ENCODE measurements at regions not wholly inside any gene's neighbourhood (a gene's known extent, or its start where the extent isn't known, plus 50 kb on each side); places are given as distances from the start of the nearest gene placed in this dataset.

DNA sequence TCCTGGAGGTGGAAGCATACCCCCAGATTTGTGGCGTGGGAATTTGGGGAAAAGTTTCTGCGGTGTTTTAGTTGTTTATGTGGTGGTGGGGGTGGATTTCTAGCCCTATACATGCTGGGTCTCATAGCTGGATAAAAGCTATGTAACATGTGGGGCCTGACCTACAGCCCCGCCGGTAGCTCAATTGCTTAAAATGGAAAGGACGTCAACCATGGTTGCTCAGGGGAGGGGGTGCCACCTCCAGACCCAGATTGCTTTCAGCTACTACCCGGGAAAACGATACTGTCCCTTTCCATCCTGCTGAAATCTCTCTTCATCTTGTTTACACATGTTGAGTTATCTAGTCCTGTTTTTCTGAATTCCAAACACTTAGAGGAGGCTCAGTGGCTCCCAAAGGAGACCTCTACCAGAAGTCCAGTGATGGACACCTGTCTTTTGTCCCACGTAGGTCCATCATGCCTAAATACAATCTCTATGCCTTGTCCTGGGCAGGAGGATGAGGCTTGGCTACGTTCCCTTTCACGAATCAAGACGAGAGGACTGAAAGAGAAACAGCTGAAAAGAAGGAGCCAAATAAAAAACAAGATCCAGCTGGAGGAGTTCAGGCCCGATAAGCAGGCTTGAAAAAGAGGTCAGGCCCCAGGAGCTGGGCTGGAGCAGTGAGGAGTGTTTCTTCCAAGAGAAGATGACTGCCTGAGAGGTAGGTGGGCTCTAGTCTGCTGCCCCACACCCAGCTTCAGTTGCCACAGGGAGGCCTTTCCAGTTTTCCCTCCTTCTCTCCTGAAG is 72.1 kb upstream of the TPRG1 start:
- no peak overlapping the region for H3K4me3 Mint-ChIP-seq

DNA sequence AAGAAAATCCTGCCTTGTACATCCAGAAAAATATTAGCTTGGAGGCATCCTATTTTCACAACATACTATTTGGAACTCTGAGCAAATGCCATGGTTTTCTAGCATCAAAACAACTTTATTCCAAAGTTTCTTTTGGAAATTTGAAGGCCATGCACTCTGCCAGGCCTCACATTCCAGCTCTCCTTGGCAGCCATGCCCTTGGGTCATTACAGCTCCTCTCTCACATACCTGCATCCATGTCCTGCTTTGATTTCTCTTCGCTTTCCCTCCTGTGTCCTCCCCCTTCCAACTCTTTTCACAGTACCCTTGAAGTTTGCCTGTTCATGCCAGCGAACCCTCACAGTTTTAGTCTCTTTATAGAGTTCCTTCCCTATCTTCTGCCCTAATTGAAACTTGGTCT is 70.9 kb upstream of the TPRG1 start:
- H3K9me3 Mint-ChIP-seq, result no peaks in the 10 kb centered on the region
- H3K4me1 Mint-ChIP-seq (ENCODE audit: low read depth), result no peaks in the 10 kb centered on the region
- no peak overlapping the region for H3K4me3 Mint-ChIP-seq
- no peaks in the 10 kb centered on the region for H3K36me3 Mint-ChIP-seq (ENCODE audit: insufficient read depth)
- DNase-seq, result no peak
- ATAC-seq, result no peak
- H3K27me3 Mint-ChIP-seq (ENCODE audit: low read depth), result no peaks in the 10 kb centered on the region

More for the DNA sequence above, 72.1 kb upstream of the TPRG1 start:
- ATAC-seq, result no peak
- no peaks in the 10 kb centered on the region for H3K27me3 Mint-ChIP-seq (ENCODE audit: low read depth)
- H3K9me3 Mint-ChIP-seq, result no peaks in the 10 kb centered on the region
- no peak for DNase-seq
- H3K36me3 Mint-ChIP-seq (ENCODE audit: insufficient read depth), result no peaks in the 10 kb centered on the region
- no peaks in the 10 kb centered on the region for H3K4me1 Mint-ChIP-seq (ENCODE audit: low read depth)

DNA sequence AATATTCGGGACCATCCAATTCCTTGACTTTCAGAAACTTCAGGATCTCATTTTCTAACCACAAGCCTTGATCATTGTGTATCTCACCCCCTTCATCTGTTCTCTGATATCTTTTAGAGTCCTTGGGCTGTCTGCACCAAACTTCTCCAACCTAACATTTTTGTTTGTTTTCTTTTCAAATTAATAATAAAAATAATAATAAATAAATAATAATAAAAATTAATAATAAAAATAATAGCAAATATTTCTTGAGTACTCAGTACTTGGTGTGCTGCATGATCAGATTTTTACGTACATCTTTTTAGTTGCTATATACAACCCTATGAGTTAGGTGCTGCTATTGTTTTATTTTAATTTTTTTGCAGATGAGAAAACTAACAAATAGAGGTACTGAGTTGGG is 70.2 kb upstream of the TPRG1 start:
- no peak overlapping the region for H3K4me3 Mint-ChIP-seq
- no peak for ATAC-seq
- no peaks in the 10 kb centered on the region for H3K36me3 Mint-ChIP-seq (ENCODE audit: insufficient read depth)

DNA sequence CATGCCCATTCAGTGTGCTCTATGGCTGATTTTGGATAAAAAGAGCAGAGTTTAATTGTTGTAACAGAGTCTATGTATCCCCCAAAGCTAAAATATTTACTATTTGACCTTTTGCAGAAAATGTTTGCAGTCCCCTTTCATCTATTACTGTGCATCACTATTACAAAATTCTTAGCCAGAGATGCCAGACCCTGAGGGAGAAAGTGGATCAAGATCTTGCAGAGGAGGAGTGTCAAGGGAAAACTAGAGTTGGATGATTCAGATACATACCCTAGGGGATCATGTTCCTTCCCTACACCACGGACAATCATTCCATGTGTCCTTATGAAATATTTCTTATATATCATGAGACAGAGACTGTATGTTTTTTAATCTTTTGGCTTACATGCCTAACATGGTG is 68.6 kb upstream of the TPRG1 start:
- Mint-ChIP-seq H3K27me3 (ENCODE audit: low read depth) (no peaks in the 10 kb centered on the region), H3K36me3 (ENCODE audit: insufficient read depth) (no peaks in the 10 kb centered on the region), H3K4me3 (no peak overlapping the region)

More for the DNA sequence above, 70.2 kb upstream of the TPRG1 start:
- no peak for DNase-seq
- Mint-ChIP-seq H3K9me3 (no peaks in the 10 kb centered on the region), H3K4me1 (ENCODE audit: low read depth) (no peaks in the 10 kb centered on the region), H3K27me3 (ENCODE audit: low read depth) (no peaks in the 10 kb centered on the region)

DNA sequence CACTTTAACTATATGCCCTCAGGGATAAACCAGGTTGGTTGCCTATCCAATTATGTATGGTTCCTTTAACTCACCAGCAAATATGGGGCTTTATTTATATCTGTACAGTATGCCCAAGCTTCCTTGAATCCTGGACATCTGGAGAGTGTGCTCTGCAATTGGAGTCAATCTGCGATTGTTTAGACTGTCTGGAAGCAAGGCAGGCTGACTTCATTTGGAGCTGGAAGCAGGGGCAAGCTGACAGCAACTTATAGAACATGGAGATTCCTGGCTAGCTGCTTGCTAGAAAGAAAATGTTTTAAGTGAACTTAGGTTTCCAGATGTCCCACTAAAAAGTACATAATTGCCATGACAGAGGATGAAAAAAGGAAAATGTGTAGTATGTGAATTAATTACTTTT is 63.7 kb upstream of the TPRG1 start:
- DNase-seq, result no peak
- no peak for ATAC-seq
- no peaks in the 10 kb centered on the region for H3K36me3 Mint-ChIP-seq (ENCODE audit: insufficient read depth)
- H3K9me3 Mint-ChIP-seq, result no peaks in the 10 kb centered on the region
- no peaks in the 10 kb centered on the region for H3K4me1 Mint-ChIP-seq (ENCODE audit: low read depth)
- peaks cover 3% of the 10 kb centered on the region for H3K27me3 Mint-ChIP-seq (ENCODE audit: low read depth)
- H3K4me3 Mint-ChIP-seq, result no peak overlapping the region

More for the DNA sequence above, 68.6 kb upstream of the TPRG1 start:
- Mint-ChIP-seq H3K4me1 (ENCODE audit: low read depth) (no peaks in the 10 kb centered on the region), H3K9me3 (no peaks in the 10 kb centered on the region)
- ATAC-seq (no peak), DNase-seq (no peak)

DNA sequence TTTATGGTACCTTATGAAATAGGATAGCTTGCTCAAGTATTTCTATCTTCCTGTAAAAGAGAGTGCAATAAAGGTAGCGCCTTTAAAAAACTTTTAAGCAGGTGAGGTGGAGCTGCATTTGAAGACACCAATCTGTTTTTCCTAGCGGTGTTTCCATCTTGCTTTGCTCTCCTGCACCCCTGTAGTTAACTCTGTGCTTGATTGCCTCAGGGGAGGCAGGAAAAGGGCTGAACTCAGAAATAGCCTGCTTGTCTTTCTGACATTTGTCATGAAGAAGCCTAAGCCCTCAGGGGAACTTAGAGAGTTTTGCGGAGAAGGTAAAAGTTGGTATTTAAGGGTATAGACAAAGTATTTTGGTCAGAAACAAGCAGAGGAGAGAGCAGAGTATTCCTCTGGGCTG is 63.0 kb upstream of the TPRG1 start:
- Mint-ChIP-seq H3K9me3 (no peaks in the 10 kb centered on the region), H3K4me3 (no peak overlapping the region), H3K27me3 (ENCODE audit: low read depth) (peaks cover 3% of the 10 kb centered on the region), H3K4me1 (ENCODE audit: low read depth) (no peaks in the 10 kb centered on the region), H3K36me3 (ENCODE audit: insufficient read depth) (no peaks in the 10 kb centered on the region)
- no peak for DNase-seq
- ATAC-seq, result no peak

DNA sequence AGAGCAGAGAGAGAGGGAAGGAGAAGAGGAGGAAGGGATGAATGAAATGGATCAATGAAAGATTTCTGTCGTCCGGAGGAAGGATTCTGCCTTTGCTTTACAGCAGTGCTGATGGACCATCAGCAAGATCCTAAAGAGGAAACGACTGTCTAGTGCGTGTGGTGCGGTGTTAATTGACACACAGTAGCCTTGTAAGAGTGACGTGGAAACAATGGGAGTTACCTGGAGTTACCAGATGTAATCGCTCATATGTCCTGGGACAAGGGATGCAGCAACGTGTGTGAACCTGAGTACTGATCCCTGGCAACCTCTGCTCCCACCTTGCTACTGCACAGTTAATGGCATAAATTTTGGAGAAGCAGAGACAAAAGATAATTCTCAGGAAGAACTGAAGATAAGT is 62.6 kb upstream of the TPRG1 start:
- no peaks in the 10 kb centered on the region for H3K4me1 Mint-ChIP-seq (ENCODE audit: low read depth)
- ATAC-seq (no peak), DNase-seq (no peak)
- no peaks in the 10 kb centered on the region for H3K36me3 Mint-ChIP-seq (ENCODE audit: insufficient read depth)
- no peak overlapping the region for H3K4me3 Mint-ChIP-seq
- H3K27me3 Mint-ChIP-seq (ENCODE audit: low read depth), result peaks cover 3% of the 10 kb centered on the region
- no peaks in the 10 kb centered on the region for H3K9me3 Mint-ChIP-seq

DNA sequence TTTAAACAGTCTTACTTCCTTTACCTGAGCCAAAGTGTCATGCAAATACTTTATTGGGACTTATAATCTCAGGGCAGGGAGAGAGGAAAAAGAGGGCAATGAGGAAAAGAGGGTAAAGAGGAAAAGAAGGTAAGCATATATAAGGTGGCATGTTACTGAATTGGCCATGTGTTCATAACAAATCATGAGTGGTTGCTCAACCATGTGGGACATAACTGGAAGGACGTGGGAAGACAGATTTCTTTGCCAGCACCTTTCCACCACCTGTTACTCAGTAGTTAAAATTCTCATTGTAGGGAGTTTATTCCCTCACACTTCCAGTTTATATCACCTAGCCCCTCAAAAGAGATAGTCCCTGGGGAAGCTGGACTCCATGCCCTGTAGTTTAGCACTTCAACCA is 54.7 kb upstream of the TPRG1 start:
- peaks cover 3% of the 10 kb centered on the region for H3K27me3 Mint-ChIP-seq (ENCODE audit: low read depth)
- H3K9me3 Mint-ChIP-seq, result peaks cover 10% of the 10 kb centered on the region
- no peak overlapping the region for H3K4me3 Mint-ChIP-seq
- no peaks in the 10 kb centered on the region for H3K36me3 Mint-ChIP-seq (ENCODE audit: insufficient read depth)
- no peak for DNase-seq
- ATAC-seq, result no peak
- H3K4me1 Mint-ChIP-seq (ENCODE audit: low read depth), result peaks cover 11% of the 10 kb centered on the region

DNA sequence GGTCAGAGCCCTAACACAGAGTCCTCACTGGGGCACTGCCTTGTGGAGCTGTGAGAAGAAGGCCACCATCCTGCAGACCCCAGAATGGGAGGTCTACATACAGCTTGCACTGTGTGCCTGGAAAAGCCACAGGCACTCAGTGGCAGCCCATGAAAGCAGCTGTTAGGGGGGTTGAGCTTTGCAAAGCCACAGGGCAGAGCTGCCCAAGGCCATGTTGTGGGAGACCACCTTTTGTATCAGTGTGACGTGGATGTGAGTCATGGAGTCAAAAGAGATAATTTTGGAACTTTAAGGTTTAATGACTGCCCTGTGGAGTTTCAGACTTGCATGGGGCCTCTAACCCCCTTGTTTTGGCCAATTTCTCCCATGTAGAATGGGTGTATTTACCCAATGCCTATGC is 52.9 kb upstream of the TPRG1 start:
- peaks cover 15% of the 10 kb centered on the region for H3K4me1 Mint-ChIP-seq (ENCODE audit: low read depth)
- DNase-seq, result no peak
- no peaks in the 10 kb centered on the region for H3K27me3 Mint-ChIP-seq (ENCODE audit: low read depth)
- H3K4me3 Mint-ChIP-seq, result no peak overlapping the region
- H3K9me3 Mint-ChIP-seq, result peaks cover 10% of the 10 kb centered on the region
- no peak for ATAC-seq
- H3K36me3 Mint-ChIP-seq (ENCODE audit: insufficient read depth), result no peaks in the 10 kb centered on the region

DNA sequence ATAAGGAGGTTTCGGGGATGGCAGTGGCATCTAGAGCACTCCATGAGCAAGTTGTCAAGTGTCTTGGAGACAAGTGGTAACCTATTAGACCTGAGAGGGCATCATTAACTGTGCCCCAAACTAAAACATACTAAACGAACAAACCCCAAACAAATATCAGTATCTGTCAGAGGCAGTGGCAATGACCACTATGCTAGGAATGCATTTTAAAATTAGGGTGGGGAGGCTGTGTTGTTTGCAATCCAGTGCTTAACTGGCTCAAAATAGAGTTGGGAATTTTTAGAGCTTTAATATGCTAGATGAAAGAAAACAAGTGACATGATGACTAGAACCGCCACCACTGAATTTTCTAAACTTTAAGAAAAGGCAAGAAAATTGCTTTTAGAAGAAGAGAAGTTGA is 51.8 kb upstream of the TPRG1 start:
- Mint-ChIP-seq H3K27me3 (ENCODE audit: low read depth) (no peaks in the 10 kb centered on the region), H3K36me3 (ENCODE audit: insufficient read depth) (no peaks in the 10 kb centered on the region), H3K9me3 (peaks cover 10% of the 10 kb centered on the region), H3K4me1 (ENCODE audit: low read depth) (peaks cover 18% of the 10 kb centered on the region), H3K4me3 (no peak overlapping the region)
- DNase-seq (no peak), ATAC-seq (no peak)

DNA sequence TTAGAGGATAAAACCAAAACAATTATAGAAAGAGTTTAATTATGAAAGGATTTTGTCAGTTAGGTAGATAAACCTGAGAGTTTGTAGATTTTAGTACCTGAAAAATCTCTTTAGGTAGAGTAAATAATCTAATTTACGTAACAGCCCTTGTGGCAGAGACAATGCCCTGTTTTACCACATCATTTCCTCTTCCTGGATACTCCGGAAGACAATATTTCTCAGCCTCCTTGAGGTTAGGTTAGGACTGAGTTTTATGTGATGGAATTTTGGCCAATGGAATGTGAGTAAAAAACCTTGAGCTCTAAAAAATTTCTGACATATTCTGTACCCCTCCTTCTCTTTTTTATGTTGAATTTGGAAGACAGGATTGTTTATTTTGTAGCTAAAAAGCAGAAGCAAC is 50.7 kb upstream of the TPRG1 start:
- ATAC-seq (no peak), DNase-seq (no peak)
- Mint-ChIP-seq H3K4me1 (ENCODE audit: low read depth) (peaks cover 22% of the 10 kb centered on the region), H3K4me3 (peak overlapping the region; percentile 71), H3K36me3 (ENCODE audit: insufficient read depth) (no peaks in the 10 kb centered on the region), H3K9me3 (peaks cover 10% of the 10 kb centered on the region), H3K27me3 (ENCODE audit: low read depth) (no peaks in the 10 kb centered on the region)
